ENCODE measurements at regions not wholly inside any gene's neighbourhood (a gene's known extent, or its start where the extent isn't known, plus 50 kb on each side); places are given as distances from the start of the nearest gene placed in this dataset.

- ChIA-PET POLR2A (no interaction called here), CTCF (no interaction called here)
- DNase-seq (ENCODE audit: low spot score) (no peak), ATAC-seq (no peak)
- no peaks in the 10 kb centered on the region for H3K27me3 Mint-ChIP-seq (ENCODE audit: low read depth)
- no peak overlapping the region for H3K4me3 Mint-ChIP-seq
- no peaks in the 10 kb centered on the region for H3K9me3 Mint-ChIP-seq
- TF ChIP-seq ERG (CRISPR knock-in tag; IDR thresholded peaks at IDR 0.05) (no peak), FOXK1 (CRISPR knock-in tag; IDR thresholded peaks at IDR 0.05) (no peak), FOXP1 (CRISPR knock-in tag; IDR thresholded peaks at IDR 0.05; ENCODE audit: borderline replicate concordance) (no peak), E2F1 (CRISPR knock-in tag; IDR thresholded peaks at IDR 0.05) (no peak), OVOL2 (CRISPR knock-in tag; IDR thresholded peaks at IDR 0.05; ENCODE audit: borderline replicate concordance) (no peak), GRHL2 (CRISPR knock-in tag; IDR thresholded peaks at IDR 0.05; ENCODE audit: insufficient replicate concordance, severe bottlenecking) (no peak), AFF4 (CRISPR knock-in tag; IDR thresholded peaks at IDR 0.05; ENCODE audit: borderline replicate concordance) (no peak), ZNF263 (CRISPR knock-in tag; IDR thresholded peaks at IDR 0.05; ENCODE audit: low read depth) (no peak)
- no peaks in the 10 kb centered on the region for H3K4me1 Mint-ChIP-seq
- H3K27ac Mint-ChIP-seq: no peak overlapping the region
- H3K36me3 Mint-ChIP-seq: no peaks in the 10 kb centered on the region
These were observed 493.9 kb upstream of the IGFBP3 start for GRCh38 chr7:46414946-46415345.

GRCh38 chr7:46411236-46411635 is 490.2 kb upstream of the IGFBP3 start:
- POLR2A ChIA-PET: no interaction called here
- H3K27ac Mint-ChIP-seq: no peak overlapping the region
- no peak for DNase-seq (ENCODE audit: low spot score)
- H3K27me3 Mint-ChIP-seq (ENCODE audit: low read depth): no peaks in the 10 kb centered on the region
- H3K36me3 Mint-ChIP-seq: no peaks in the 10 kb centered on the region
- H3K4me1 Mint-ChIP-seq: no peaks in the 10 kb centered on the region
- H3K9me3 Mint-ChIP-seq: no peaks in the 10 kb centered on the region
- CTCF ChIA-PET: no interaction called here
- no peak for ATAC-seq
- no peak overlapping the region for H3K4me3 Mint-ChIP-seq
- TF ChIP-seq SOX15 (CRISPR knock-in tag; IDR thresholded peaks at IDR 0.05) (no peak), ZNF425 (CRISPR knock-in tag; conservative IDR thresholded peaks at IDR 0.05) (no peak), E2F4 (CRISPR knock-in tag; IDR thresholded peaks at IDR 0.05; ENCODE audit: borderline replicate concordance, low read depth) (no peak), E2F1 (CRISPR knock-in tag; IDR thresholded peaks at IDR 0.05) (no peak), TEAD1 (CRISPR knock-in tag; IDR thresholded peaks at IDR 0.05) (no peak), ZBTB43 (CRISPR knock-in tag; IDR thresholded peaks at IDR 0.05) (no peak)
